Activated T-cell treated with anti-CD3 and anti-CD28 coated beads for 24 hours (primary cell): ENCODE measurements at regions not wholly inside any gene's neighbourhood (a gene's known extent, or its start where the extent isn't known, plus 50 kb on each side); places are given as distances from the start of the nearest gene placed in this dataset.

ENCODE experiments used
- DNase-seq: peaks from one replicate; pipeline ENCODE4 v3.0.0-alpha.2; 2020; ENCODE audit warnings: low read depth

DNA sequence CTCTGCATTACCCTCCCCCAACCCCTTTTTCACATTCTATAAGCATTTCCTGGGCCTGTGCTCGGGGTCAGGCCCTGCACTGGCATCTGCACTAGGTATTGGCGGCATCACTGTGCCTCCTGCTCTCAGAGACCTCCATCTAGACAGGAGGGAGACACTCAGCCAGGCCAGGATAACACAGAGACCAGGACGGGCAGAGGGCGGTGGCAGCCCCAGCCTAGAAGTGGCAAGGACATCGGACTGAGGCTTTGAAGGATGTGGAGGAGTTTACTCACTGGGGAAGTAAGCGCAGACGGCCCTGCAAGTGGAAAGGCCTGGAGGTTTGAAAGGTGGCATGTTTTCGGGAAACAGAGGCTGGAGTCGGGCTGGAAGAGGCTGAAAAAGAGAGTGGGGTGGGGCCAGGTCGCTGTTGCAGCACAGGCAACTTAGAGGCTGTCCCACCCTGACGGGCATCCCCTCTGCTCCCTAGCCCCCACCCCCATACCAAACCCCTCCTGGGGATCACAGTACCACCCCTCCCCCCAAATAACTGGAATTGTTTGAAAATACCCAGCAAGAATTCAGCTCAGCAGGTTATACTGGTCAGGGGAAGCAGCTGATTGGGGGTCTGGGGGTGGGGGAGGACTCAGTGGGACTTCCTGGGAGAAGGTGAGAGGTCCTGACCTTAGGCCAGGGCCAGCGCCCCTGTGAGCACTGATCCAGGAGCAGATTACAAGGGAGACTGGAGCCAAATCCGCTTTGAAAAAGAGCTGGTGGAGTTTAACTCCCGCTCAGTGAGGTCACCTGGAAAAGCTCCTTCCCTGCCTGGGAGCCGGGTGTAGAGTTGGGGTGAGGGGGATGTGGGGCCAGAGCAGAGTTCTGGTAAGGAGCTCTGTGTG is 121.8 kb upstream of the WNT4 start:
- no peak for DNase-seq

DNA sequence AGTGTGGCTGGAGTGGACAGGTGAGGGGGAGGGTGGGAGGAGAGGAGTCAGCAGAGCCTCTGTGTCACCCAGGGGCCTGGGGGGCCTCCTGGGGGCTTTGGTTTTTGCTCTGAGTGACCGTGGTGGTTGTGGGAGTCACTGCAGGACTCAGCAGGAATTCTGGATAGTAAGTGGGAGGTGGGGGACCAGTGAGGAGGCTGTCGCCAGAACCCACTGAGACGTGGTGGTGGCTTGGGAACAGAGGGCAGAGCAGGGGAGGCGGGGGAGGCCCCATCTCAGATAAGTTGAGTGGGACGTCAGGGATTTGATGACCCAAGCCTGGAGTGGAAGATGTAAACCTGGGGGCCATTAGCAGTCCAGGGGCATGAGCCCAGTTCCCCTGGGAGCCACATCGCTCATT is 123.2 kb upstream of the WNT4 start:
- DNase-seq = no peak

DNA sequence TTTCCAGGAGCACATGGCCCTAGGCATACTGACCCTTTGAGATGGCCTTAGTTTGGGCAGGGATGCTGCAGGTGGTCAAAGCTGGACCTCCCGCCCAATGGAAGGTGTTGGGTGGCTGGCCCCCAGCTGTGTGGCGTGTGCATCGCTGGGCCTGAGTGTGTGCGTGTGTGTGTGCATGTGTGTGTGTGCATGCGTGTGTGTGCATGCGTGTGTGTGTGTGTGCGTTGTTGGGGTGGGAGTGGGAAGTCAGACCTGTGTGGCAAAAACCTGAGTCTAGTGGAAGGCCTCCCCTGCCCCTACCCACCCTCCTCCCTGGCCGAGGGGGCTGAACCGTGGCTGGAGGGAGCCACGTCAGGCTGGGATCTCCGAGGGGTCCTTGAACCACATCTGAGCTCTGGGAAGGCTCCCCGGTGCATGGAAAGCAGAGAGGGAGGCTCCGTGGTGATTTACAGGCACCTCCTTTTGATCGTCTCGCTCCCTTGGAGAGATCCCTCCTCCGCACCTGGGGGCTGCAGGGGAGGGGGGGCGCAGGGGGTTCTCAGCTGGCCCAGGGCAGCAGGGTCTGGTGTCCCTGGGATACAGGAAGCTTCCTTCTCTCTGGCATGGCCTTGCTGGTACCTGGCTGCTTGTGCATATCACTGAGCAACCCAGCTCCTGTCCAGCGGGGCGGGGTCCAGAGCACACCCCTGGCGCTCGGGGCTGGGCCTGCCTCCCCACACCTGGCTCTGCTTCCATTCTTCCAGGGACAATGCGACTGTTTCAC is 124.7 kb upstream of the WNT4 start:
- no peak for DNase-seq

DNA sequence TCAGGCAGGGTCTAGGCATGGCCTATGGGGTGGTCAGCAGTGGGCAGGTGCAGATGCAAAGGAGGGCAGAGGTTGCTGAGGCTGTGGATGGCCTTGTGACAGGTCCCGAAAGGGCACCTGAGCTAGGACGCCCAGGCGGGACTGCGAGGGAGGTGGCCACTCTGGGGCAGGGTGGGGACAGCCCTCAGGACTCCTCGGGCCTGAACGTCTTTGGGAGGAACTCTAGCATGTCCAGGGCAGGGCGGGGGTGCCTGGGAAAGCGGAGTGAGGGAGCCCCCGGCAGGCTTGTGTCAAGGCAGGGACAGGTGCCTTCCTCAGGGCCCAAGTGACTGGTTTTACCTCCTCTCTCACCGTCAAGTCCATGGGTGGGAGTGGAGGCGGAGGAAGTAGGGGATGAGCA is 125.4 kb upstream of the WNT4 start:
- no peak for DNase-seq

DNA sequence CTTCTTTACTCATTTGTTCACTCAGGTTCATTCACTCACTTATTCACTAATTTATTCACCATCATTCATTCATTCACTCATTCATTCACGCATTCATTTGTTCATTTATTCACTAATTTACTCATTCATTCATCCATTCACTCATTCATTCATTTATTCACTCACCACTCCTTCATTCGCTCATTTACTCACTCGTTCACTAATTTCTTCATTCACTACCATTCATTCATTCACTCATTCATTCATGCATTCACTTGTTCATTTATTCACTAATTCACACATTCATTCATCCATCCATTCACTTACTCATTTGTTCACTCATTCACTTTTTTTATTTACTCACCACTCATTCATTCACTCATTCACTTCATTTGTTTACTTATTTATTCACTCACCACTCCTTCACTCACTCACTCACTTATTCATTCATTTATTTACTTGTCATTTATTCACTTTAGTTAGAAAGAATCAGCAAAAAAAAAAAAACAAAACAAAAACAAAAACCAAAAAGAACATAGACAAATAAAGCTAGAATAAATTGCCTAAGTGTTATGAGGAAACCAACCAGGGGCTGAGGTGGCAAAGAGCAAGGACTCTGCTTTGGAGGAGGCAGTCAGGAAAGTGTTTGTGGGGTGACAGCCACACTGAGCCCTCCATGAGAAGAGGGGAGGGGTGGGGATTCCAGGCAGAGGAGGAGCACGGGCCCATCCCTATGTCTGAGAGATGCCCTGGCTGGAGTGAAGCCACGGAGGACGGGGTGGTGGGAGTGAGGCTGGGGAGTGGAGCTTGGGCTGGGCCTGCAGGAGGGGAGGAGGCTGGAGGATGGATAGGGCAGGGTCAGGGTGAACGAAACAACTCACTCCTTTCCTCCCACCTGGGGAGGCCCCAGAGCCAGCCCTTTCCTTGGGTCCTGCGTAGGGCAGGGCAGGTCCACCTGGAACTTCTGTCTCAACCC is 129.2 kb upstream of the WNT4 start:
- DNase-seq = no peak

DNA sequence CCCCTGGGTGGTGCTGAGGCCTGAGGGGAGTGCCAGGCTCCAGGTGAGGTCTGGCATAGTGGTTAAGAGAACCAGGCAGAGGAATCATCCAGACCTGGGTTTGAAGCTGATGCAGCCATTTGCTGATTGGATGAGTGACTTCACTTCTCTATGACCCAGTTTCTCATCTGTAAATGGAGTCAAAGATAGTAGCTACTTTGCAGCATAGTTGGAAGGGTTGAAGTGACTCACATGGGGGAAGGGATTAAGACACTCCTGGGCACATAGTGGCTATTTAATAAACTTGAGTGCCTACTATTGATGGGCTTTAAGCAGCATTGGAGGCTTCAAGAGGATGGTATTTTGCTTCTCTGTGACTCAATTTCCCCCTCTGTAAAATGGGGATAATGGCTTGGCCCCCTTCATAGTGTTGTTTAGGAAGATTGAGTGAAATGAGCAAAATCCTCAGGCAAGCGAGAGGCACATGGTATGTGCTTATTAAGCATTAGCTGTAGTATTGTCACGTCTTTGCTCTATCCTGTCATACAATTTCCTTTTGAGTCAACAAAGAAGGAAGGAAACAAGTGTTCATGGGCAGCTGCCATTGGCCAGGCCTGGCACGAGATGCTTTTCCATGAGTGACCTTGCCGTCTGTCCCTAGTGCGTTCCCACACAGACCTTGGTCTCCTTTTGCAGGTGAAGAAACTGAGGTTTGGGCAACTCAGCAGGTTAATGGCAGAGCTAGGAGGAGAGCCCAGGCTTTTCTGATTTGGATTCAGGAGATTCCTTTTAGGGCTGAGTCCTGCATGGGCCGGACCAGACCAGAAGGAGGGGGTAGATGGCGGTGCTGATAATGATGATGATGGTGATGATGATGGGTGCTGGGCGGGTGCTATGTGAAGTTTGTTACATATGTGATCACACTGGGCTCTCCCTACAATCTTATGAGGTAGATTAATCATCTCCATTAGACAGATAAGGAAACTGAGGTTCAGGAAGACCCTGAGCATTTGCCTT is 131.1 kb upstream of the WNT4 start:
- no peak for DNase-seq

DNA sequence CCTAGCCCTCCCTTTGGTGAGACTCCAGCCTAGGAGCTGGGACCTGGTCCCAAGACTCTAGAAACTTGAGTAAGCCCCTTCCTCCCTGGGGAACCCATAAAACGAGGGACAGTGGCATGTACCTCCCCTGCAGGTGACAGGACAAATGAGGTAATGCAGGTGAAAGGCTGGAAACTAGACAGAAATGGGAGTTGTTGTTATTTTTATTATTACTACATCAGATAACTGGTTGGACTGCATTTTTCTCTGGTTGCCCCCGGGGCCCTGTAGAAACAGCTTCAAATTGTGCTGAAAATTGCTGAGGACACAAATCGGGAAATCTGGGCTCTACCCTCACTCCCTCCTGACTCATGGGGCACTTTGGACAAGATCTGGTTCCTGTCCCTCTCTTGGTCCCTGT is 132.3 kb upstream of the WNT4 start:
- DNase-seq = no peak

DNA sequence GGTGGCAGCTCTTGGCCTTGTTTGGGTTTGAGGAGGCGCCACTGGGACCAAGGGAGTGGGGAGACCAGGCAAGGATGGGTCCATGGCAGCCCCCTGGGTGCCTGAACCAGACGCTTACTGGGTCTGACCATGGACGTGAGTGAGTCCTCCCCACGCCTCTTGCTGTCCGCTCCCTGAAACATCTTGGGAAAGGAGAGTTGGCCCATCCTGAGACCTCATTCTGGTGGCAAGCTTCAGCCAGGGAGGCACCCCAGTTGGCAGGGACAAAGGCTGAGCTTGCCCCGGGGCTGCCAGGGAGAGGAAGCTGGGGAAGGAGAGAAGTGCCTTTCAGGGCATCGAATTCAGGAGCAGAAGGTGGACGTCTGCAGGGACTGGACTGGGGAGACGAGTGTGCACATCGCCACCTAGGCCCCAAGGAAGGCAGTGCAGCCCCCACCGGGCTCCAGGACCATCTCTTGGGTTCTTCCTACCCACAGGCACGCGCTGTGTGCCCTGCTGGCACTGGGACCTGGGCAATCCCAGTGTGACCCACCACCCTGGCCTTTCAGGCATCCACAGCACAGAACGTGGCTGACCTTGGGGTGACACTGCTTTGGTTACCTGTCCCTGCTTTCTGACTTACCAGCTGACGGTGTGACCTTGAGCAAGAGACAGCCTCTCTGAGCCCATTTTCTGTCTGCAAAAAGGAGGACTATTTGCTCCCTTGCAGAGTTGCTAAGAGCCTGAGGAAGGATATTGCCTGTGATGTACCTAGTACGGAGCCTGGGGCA is 132.9 kb upstream of the WNT4 start:
- peak; percentile 16 for DNase-seq

DNA sequence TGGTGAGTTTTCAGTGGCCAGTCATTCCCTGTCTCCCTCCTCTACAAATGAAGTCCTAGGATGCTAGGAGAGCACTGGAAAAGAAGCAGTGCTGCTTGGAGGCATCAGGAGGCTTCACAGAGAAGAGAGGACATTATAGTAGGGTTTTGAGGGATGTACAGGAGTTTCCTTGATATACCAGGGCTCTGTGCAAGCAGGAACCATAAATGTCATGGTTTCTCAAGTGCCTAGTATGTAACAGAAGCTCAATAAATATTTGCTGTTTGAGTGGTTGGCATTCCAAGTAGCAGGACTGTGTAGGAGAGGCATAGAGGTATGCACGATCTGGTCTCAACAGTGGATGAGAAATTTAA is 133.5 kb upstream of the WNT4 start:
- DNase-seq = no peak

DNA sequence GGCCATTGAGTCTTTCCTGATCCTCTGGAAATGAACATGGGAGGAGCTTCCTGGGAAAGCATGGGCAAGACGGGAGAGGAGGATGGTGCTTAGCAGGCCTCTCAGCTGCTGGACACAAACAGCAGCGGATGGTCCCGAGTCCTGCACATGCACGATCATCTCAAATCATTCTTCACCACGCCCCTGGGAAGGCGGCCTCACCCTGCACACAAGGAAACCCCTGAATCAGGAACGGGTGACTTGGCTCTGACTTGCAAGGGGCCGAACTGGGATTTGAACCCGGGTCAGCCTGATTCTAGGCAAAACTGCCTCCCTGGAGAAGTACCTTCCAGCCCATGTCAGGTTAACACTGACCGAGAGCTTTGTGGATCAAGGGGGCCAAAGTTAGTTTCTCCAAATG is 134.8 kb upstream of the WNT4 start:
- no peak for DNase-seq

DNA sequence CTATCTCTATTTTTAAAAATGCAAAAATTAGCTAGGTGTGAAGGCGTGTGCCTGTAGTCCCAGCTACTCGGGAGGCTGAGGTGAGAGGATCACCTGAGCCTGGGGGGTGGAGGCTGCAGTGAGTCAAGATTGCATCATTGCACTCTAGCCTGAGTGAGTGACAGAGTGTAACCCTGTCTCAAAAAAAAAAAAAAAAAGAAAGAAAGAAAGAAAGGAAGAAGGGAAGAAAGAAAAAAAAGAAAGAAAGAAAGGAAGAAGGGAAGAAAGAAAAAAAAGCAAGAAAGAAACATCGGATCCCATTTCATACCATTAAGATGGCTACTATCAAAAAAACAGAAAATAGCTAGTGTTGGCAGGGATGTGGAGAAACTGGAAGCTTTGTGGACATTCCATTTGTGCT is 136.8 kb upstream of the WNT4 start:
- DNase-seq = no peak

DNA sequence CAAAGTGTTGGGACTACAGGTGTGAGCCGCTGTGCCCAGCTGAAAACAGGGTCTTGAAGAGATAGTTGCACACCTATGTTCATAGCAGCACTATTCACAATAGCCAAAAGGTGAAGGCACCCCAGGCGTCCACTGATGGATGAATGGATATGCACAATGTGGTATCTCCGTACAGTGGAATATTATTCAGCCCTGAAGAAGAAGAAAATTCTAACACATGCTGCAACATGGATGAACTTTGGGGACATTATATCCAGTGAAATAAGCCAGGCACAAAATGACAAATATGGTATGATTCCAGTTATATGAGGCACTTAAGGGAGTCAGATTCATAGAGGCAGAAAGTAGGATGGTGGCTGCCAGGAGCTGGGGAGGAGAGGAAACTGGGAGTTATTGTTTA is 137.6 kb upstream of the WNT4 start:
- no peak for DNase-seq

DNA sequence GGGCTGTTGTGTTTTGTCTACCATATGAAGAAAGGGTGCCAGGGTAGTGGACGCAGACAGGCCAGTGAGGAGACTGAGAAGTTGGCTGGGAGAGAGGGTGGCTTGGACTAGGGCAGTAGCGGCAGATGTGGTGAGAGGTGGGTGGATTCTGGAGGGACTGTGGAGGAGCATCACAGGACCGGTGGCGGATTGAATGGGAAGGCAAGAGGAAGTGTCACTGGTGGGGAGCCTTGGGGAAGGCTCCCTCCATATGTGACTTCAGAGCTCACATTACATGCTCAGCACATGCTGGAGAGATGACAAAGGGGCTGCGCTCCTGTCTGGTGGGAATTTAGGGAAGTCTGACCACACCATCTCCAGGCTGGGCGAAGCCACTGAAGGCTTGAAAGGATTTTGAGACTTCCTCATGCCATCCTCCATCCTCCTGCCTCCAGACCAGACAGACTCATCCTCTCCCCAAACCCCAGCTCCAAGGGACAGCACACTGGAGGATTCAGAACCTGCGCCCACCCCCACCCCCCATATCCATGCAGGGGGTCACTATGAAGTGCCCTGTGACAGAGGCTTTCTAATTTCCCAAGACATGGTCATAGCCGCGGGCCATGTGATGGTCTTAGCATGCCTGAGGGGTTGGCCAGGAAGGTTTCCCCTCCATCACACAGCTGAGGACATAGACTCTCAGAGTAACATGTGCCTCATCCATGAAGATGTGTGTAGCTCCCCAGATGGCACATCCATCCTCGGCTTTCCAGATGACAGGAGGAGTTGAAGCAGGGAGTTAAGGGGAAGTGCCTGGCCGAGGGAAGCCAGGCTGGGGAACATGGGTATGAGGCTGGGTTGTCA is 138.8 kb upstream of the WNT4 start:
- no peak for DNase-seq

DNA sequence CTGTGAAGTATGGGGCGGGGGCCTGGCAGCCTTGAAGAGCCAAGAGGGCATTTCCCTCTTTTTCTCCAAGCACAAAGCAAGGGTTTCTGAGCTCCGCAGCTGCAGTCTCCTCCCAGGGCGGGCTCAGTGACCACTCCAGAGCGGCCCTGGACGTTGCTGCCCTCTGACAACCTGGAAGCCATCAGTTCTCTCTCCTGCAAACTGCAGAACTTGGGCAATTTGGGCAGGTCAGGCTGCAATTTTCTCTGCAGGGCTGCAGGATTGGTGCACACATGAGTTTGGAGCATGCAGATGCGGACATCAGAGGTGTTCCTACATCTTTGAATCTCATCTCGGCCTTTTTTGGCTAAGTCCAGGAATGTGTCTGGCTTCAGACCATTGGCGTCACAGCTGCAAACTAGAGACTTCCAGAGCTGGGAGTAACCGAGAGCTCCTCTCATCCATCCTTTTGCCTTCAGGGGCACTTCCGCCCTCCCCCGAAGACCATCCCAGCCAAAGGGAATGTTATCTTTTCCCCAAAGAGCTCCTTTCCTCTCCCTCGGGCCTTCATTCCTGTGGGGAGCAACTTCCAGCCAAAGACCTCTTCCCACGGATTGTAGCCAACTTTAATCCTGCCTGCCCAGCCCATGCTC is 139.6 kb upstream of the WNT4 start:
- no peak for DNase-seq

DNA sequence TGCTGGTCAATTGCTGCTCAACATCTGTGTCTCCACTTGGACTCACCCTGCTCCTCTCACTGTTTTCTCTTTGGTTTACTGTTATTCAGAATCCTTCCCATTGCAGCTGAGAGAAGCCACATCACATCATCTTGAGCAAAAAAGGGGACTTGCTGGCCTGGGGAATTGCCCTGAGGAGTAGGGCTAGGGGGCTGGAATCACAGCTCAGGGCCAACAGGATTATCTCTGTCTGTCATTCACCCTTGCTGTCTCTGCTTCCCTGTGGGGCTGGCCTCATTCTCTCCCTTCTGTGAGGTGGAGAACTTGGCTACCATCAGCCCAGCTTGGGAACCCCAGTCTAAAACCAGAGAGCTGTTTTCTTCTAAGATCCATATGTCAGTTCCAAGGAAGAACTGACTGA is 140.7 kb upstream of the WNT4 start:
- DNase-seq = no peak

DNA sequence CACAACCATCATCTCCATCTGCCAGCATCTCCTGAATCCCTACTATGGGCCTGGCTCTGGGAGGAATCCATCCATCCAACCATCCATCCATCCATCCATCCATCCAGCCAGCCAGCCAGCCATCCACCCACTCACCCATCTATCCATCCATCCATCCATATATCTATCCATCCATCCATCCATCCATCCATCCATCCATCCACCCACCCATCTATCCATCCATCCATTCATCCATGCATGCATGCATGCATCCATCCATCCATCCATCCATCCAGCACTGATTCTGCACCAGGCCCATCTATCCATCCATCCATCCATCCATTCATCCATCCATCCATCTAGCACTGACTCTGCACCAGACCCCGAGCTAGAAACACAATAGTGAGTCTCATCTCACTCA is 141.3 kb upstream of the WNT4 start:
- DNase-seq = no peak

DNA sequence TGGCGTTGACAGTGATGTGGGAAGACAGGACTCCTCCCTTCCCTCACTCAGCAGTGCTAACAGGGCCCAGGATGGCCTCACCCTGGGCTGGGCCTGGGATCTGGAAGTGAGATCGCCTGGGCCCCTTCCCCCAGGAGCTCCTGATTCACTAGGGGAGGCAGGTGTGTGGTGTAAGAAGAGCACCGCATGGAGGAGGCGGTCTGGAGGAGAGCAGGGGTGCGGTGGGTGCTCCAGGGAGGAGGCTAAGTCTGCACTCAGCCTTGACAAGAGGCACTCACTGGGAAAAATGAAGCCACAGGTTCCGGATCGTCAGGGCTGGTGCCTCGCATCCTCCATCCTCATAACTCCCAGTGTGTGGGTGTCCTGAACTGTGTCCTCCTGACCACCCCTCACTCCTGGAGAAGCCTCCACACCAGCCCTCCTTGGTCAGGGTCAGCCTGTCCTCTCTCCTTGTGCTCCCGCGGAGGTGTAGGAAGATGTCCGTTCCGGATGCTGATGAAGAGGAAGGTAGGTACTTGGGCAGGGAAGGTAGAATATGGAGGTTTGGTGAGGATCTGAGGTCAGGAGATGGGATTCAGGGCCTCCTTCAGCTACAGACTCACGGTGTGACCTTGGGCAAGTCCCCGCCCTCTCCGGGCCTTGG is 142.1 kb upstream of the WNT4 start:
- DNase-seq = no peak

DNA sequence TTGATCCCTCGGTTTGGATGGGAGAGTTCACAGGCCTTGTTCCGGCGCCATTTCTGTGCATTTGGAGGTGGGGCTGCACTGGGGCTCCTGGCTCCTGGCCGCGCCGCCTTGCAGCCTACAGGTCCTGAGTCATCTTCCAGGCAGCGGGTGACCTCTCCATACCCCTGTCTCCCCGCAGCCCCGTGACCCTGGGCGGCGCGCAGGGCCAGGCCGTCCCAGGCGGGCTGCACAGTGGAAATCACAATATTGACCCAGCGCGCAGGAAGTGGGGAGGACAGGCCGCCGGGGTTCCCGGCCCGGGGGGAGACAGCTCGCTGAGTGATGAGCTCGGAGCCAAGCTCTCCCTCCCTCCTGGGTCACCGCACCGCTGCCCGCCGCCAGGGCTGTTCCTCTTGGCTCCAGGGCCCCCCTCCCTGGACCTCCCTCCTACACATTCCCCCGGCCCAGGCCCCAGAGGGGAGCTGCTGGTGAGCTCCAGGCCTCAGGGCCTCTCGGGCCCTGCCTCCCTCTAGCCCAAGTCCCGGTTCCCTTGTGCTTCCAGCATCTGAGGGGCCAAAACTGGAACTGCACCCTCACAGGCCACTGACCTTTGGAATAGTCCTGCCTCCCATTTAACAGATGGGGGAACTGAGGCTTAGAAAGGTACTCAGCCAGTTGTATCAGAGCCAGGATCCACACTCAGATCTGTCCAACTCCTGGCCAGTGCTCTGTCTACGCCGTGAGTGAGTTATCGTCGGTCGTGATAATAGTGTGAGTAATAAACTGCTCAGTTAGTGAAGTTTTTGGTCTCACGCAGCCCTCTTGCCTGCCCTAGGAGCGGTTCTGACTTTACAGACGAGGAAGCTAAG is 142.9 kb upstream of the WNT4 start:
- no peak for DNase-seq
